ENCODE measurements at regions not wholly inside any gene's neighbourhood (a gene's known extent, or its start where the extent isn't known, plus 50 kb on each side); places are given as distances from the start of the nearest gene placed in this dataset.

DNA sequence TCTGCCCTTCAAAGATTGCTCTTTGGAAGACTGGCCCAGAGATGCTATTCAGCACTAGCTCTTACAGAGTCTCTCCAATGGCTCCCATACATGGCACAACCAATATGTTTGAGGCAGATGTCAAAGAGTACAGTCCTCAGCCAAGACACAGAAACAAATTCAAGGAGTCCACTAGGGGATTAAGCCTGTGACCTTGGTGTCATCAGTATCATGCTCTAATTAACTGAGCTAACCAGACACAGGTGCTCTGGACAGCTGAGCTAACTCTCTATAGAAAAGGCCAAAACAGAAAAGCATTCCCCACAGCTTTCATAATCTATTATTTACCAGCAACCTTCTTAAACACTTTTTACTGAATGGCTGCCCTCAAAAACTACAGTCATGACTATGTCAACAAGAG is 666.0 kb upstream of the PLXNA2 start:
- no peaks in the 10 kb centered on the region for H3K27me3 ChIP-seq (ENCODE audit: control insufficient read depth in 2 of 2, insufficient read depth in 2 of 2, low read length in 2 of 2)
- no peaks in the 10 kb centered on the region for H3K36me3 ChIP-seq (replicated peaks in 1 of 2; ENCODE audit: control insufficient read depth in 1 of 2, insufficient read depth in 2 of 2, low read length in 2 of 2)
- intact Hi-C loops (cut with micrococcal nuclease): no loop called here
- no peak overlapping the region for H3K27ac ChIP-seq (ENCODE audit: low read depth in 1 of 2, low read length in 2 of 2)
- no peak for DNase-seq
- H3K4me3 Mint-ChIP-seq: no peak overlapping the region
- no peak overlapping the region for H3K4me3 ChIP-seq (replicated peaks in 1 of 3; ENCODE audit: low read depth in 2 of 3, low read length in 3 of 3)
- TF ChIP-seq, protein P1, sequence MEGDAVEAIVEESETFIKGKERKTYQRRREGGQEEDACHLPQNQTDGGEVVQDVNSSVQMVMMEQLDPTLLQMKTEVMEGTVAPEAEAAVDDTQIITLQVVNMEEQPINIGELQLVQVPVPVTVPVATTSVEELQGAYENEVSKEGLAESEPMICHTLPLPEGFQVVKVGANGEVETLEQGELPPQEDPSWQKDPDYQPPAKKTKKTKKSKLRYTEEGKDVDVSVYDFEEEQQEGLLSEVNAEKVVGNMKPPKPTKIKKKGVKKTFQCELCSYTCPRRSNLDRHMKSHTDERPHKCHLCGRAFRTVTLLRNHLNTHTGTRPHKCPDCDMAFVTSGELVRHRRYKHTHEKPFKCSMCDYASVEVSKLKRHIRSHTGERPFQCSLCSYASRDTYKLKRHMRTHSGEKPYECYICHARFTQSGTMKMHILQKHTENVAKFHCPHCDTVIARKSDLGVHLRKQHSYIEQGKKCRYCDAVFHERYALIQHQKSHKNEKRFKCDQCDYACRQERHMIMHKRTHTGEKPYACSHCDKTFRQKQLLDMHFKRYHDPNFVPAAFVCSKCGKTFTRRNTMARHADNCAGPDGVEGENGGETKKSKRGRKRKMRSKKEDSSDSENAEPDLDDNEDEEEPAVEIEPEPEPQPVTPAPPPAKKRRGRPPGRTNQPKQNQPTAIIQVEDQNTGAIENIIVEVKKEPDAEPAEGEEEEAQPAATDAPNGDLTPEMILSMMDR (IDR thresholded peaks at IDR 0.05): no peak
- H3K36me3 Mint-ChIP-seq: no peaks in the 10 kb centered on the region
- no peaks in the 10 kb centered on the region for H4K20me1 ChIP-seq (ENCODE audit: insufficient read depth, low read length)
- peaks cover 0 to 12% (median 3%) of the 10 kb centered on the region in 7 donors for H3K9me3 Mint-ChIP-seq
- H3K27me3 Mint-ChIP-seq (ENCODE audit: low read depth in 3 of 3): peaks cover 0 to 2% (median 0%) of the 10 kb centered on the region in 3 donors
- no peaks in the 10 kb centered on the region for H3K9me3 ChIP-seq (replicated peaks in 1 of 2; ENCODE audit: control insufficient read depth in 1 of 2, insufficient read depth in 1 of 2, low read length in 2 of 2)
- H3K4me1 ChIP-seq (ENCODE audit: control insufficient read depth in 1 of 2, insufficient read depth in 2 of 2, low read length in 2 of 2): no peaks in the 10 kb centered on the region
- H3K4me2 ChIP-seq (replicated peaks; ENCODE audit: extremely low read depth, low read length, poor library complexity, severe bottlenecking): no peak overlapping the region
- no peaks in the 10 kb centered on the region for H3K4me1 Mint-ChIP-seq
- no peaks in the 10 kb centered on the region for H3K79me2 ChIP-seq (ENCODE audit: insufficient read depth, low read length)
- H3K27ac Mint-ChIP-seq: no peak overlapping the region
- H2AFZ ChIP-seq (ENCODE audit: insufficient read depth, low read depth, low read length, poor library complexity, severe bottlenecking): no peak overlapping the region
- H3K9ac ChIP-seq (ENCODE audit: insufficient read depth, low read length, poor library complexity, severe bottlenecking): no peak overlapping the region

DNA sequence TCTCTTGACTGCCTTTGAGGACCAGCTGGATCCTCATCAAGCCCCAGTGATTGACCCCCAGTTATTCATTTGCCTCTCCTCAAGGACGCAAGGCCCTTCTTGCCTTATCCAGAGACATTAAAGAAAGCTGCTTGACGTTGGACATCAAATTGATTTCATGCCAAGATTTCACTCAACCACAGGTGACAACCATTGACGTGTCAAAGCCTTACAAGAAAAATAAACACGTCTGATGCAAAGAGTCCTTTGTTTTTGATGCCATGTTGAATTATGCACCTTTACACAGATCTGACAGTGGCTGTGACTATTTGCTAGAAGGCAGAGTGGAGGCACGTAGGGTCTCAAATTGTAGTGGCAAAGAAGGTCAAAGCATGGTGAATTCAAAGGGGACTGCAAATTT is 666.2 kb upstream of the CAMK1G start:
- H3K79me2 ChIP-seq (ENCODE audit: insufficient read depth, low read length): no peaks in the 10 kb centered on the region
- Mint-ChIP-seq H3K4me3 (no peak overlapping the region), H3K27me3 (ENCODE audit: low read depth in 3 of 3) (peaks cover 0 to 2% (median 0%) of the 10 kb centered on the region in 3 donors), H3K36me3 (no peaks in the 10 kb centered on the region), H3K4me1 (no peaks in the 10 kb centered on the region), H3K9me3 (peaks cover 2 to 8% (median 5%) of the 10 kb centered on the region in 7 donors), H3K27ac (no peak overlapping the region)
- H3K36me3 ChIP-seq (replicated peaks in 1 of 2; ENCODE audit: control insufficient read depth in 1 of 2, insufficient read depth in 2 of 2, low read length in 2 of 2): no peaks in the 10 kb centered on the region
- H3K4me1 ChIP-seq (ENCODE audit: control insufficient read depth in 1 of 2, insufficient read depth in 2 of 2, low read length in 2 of 2): no peaks in the 10 kb centered on the region
- no peak overlapping the region for H3K9ac ChIP-seq (ENCODE audit: insufficient read depth, low read length, poor library complexity, severe bottlenecking)
- H3K4me3 ChIP-seq (replicated peaks in 1 of 3; ENCODE audit: low read depth in 2 of 3, low read length in 3 of 3): no peak overlapping the region
- DNase-seq: no peak
- H2AFZ ChIP-seq (ENCODE audit: insufficient read depth, low read depth, low read length, poor library complexity, severe bottlenecking): no peak overlapping the region
- no peak overlapping the region for H3K27ac ChIP-seq (ENCODE audit: low read depth in 1 of 2, low read length in 2 of 2)
- WGBS (ENCODE audit: insufficient coverage): 76% methylated on average over 3 of the region's 5 CpGs
- no peak overlapping the region for H3K4me2 ChIP-seq (replicated peaks; ENCODE audit: extremely low read depth, low read length, poor library complexity, severe bottlenecking)
- intact Hi-C loops (cut with micrococcal nuclease): no loop called here
- TF ChIP-seq, protein P1 (IDR thresholded peaks at IDR 0.05): no peak
- H4K20me1 ChIP-seq (ENCODE audit: insufficient read depth, low read length): no peaks in the 10 kb centered on the region
- no peaks in the 10 kb centered on the region for H3K27me3 ChIP-seq (ENCODE audit: control insufficient read depth in 2 of 2, insufficient read depth in 2 of 2, low read length in 2 of 2)
- H3K9me3 ChIP-seq (replicated peaks in 1 of 2; ENCODE audit: control insufficient read depth in 1 of 2, insufficient read depth in 1 of 2, low read length in 2 of 2): no peaks in the 10 kb centered on the region
